HFF-Myc (cell line): ENCODE measurements at regions not wholly inside any gene's neighbourhood (a gene's known extent, or its start where the extent isn't known, plus 50 kb on each side); places are given as distances from the start of the nearest gene placed in this dataset.

Source experiments
- DNase-seq: peaks from one replicate; pipeline ENCODE4 v3.0.0-alpha.2; 2011; ENCODE audit warnings: low read depth; ENCODE audit errors: extremely low read depth
- H3K4me3 ChIP-seq: replicated peaks from 2 replicates; pipeline ENCODE4 v1.5.1; 2011; ENCODE audit warnings: low read depth, mild to moderate bottlenecking, control low read depth, low read length
- TF ChIP-seq, protein P1 (sequence below): IDR thresholded peaks from 2 replicates; pipeline ENCODE4 v1.5.1; 2012; ENCODE audit warnings: mild to moderate bottlenecking, low read depth, low read length, control low read depth; ENCODE audit errors: missing control alignments

- no peak overlapping the region for H3K4me3 ChIP-seq
- DNase-seq: no peak
- TF ChIP-seq, protein P1, sequence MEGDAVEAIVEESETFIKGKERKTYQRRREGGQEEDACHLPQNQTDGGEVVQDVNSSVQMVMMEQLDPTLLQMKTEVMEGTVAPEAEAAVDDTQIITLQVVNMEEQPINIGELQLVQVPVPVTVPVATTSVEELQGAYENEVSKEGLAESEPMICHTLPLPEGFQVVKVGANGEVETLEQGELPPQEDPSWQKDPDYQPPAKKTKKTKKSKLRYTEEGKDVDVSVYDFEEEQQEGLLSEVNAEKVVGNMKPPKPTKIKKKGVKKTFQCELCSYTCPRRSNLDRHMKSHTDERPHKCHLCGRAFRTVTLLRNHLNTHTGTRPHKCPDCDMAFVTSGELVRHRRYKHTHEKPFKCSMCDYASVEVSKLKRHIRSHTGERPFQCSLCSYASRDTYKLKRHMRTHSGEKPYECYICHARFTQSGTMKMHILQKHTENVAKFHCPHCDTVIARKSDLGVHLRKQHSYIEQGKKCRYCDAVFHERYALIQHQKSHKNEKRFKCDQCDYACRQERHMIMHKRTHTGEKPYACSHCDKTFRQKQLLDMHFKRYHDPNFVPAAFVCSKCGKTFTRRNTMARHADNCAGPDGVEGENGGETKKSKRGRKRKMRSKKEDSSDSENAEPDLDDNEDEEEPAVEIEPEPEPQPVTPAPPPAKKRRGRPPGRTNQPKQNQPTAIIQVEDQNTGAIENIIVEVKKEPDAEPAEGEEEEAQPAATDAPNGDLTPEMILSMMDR: no peak
These were observed 834.7 kb upstream of the KCND2 start for GRCh38 chr7:119438315-119438714.

DNA sequence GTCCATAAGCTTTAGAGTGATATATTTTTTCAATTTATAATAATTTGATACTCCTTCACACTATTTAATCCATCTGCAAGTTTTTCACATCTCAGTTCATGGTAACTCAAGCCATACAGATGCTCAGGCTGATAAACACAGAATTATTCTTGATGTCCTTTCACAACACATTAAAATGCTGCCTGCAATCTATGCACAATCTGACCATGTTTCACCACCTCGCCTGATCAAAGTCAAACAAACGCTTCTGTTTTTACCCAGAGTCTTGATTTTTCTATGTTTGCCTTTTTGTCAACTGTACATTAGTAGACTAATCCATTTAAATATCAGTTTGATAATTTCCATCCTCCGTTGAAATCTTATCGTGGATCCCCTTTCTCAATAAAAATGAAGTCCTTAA, 833.8 kb upstream of the KCND2 start:
- H3K4me3 ChIP-seq: no peak overlapping the region
- no peak for DNase-seq
- TF ChIP-seq, protein P1: no peak

DNA sequence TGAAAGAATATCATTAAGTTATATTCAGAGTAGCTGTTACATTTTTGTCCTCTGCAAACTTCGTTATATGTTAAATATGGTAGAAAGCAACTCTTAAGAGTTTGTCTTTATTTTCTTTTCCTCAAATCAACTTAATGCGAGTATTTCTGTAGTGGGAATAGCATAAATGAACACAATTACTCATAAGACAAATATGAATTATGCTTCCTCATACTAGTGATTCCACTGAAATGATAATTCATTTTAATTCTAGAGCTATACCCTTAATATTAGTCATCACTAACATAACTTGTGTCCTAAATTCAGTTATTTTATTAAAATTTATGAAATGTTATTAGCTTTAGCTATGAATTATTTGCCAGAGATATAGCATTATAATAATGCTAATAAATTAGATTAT, 820.6 kb upstream of the KCND2 start:
- no peak overlapping the region for H3K4me3 ChIP-seq
- no peak for DNase-seq
- TF ChIP-seq, protein P1: no peak

GRCh38 chr7:119465798-119466305, 807.1 kb upstream of the KCND2 start:
- no peak for DNase-seq
- TF ChIP-seq, protein P1: no peak
- no peak overlapping the region for H3K4me3 ChIP-seq

DNA sequence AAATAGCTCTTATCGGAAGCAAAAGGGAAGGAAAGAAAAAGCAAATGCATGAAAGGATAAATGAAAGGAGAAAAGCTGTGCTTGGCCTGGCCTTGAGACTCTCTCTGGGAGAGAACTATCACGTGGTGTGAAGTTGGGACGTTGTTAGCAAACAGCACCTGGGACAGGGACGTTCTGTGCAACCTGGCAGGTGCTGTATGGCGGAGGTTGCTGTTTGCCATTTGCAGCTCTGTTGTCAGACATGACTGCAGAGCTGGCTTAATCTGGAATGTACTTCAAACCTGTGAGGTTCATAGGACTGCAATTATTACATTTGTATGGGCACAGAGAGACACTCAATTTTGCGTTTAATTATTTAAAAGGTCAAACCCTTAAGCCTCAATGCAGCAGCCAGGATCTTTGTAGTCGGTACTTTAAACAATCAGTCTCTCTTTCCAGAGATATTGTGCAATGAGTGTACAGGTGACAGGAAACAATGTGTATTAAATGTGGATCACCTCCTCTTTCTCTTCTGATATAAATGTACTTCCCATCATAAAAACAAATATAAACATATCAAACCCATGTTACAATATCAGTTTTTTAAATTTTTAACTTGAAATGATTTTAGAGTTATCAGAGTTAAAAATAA, 800.5 kb upstream of the KCND2 start:
- no peak for DNase-seq
- TF ChIP-seq, protein P1: no peak
- H3K4me3 ChIP-seq: no peak overlapping the region

GRCh38 chr7:119482209-119482608, 790.8 kb upstream of the KCND2 start:
- TF ChIP-seq, protein P1: no peak
- no peak overlapping the region for H3K4me3 ChIP-seq
- DNase-seq: no peak

DNA sequence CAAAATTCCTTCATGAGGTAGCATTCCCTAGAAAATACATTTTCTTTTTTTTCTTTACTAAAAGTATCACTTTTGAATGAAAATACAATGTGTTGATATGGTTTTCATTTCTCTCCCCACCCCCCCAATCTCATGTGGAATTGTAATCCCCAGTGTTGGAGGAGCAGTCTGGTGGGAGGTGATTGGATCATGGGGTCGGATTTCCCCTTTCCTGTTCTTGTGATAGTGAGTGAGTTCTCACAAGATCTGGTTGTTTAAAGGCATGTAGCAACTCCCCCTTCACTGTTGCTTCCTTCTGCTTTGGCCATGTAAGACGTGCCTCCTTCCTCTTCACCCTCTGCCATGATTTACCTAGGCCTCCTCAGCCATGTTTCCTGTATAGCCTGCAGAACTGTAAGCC, 790.3 kb upstream of the KCND2 start:
- DNase-seq: no peak
- TF ChIP-seq, protein P1: no peak
- no peak overlapping the region for H3K4me3 ChIP-seq
